Parathyroid adenoma (tissue), 2 donors: ENCODE measurements at regions not wholly inside any gene's neighbourhood (a gene's known extent, or its start where the extent isn't known, plus 50 kb on each side); places are given as distances from the start of the nearest gene placed in this dataset.

Source experiments
- H2AFZ ChIP-seq: fragments of 300-600 bp; sonication (generic); one replicate; pipeline ENCODE4 v1.7.0; 2017; ENCODE audit warnings: antibody characterized with exemption, mild to moderate bottlenecking
- H3K27ac ChIP-seq: fragments of 300-600 bp; sonication (generic); one replicate; pipeline ENCODE4 v1.7.0; 2017
- H3K27me3 ChIP-seq: fragments of 300-600 bp; sonication (generic); one replicate; pipeline ENCODE4 v1.7.0; 2017; ENCODE audit warnings: low read length; ENCODE audit not compliant: control insufficient read depth, insufficient read depth
- H3K36me3 ChIP-seq: fragments of 300-600 bp; sonication (generic); one replicate; pipeline ENCODE4 v1.7.0; 2017; ENCODE audit warnings: low read length; ENCODE audit not compliant: control insufficient read depth, insufficient read depth
- H3K4me1 ChIP-seq: fragments of 300-600 bp; sonication (generic); one replicate; pipeline ENCODE4 v1.7.0; 2017; ENCODE audit warnings: control low read depth
- H3K4me2 ChIP-seq: fragments of 300-600 bp; sonication (generic); one replicate; pipeline ENCODE4 v1.7.0; 2017; ENCODE audit warnings: low read length
- H3K4me3 ChIP-seq: fragments of 300-600 bp; sonication (generic); one replicate; pipeline ENCODE4 v1.7.0; 2017; ENCODE audit warnings: low read depth, low read length
- H3K79me2 ChIP-seq: fragments of 300-600 bp; sonication (generic); one replicate; pipeline ENCODE4 v1.7.0; 2017; ENCODE audit warnings: control low read depth
- H3K9ac ChIP-seq: fragments of 300-600 bp; sonication (generic); one replicate; pipeline ENCODE4 v1.7.0; 2017; ENCODE audit warnings: mild to moderate bottlenecking
- H3K9me3 ChIP-seq: fragments of 300-600 bp; sonication (generic); one replicate; pipeline ENCODE4 v1.7.0; 2017; ENCODE audit warnings: low read length; ENCODE audit not compliant: control insufficient read depth
- CTCF ChIP-seq: fragments of 300-600 bp; sonication (generic); IDR thresholded peaks from one replicate; pipeline ENCODE4 v1.7.0; 2017; ENCODE audit warnings: antibody characterized with exemption, mild to moderate bottlenecking
- donor health status: primary hyperparathyroidism.

GRCh38 chr11:127252321-127252720, 251.8 kb upstream of the KIRREL3 start:
- H3K4me1 ChIP-seq: no peaks in the 10 kb centered on the region
- no peak overlapping the region for H3K4me3 ChIP-seq
- H3K27me3 ChIP-seq: no peaks in the 10 kb centered on the region
- no peak overlapping the region for H3K27ac ChIP-seq
- H3K4me2 ChIP-seq: no peak overlapping the region
- no peak for TF ChIP-seq CTCF
- no peaks in the 10 kb centered on the region for H3K9me3 ChIP-seq
- H3K79me2 ChIP-seq: no peaks in the 10 kb centered on the region
- no peak overlapping the region for H2AFZ ChIP-seq
- no peaks in the 10 kb centered on the region for H3K36me3 ChIP-seq
- H3K9ac ChIP-seq: no peak overlapping the region

- Histone ChIP-seq H3K36me3 (no peaks in the 10 kb centered on the region), H3K9me3 (no peaks in the 10 kb centered on the region), H3K79me2 (no peaks in the 10 kb centered on the region), H3K4me2 (no peak overlapping the region), H3K27me3 (no peaks in the 10 kb centered on the region), H3K27ac (no peak overlapping the region), H3K4me1 (no peaks in the 10 kb centered on the region), H3K4me3 (no peak overlapping the region), H2AFZ (no peak overlapping the region), H3K9ac (no peak overlapping the region)
- TF ChIP-seq CTCF: no peak
Observed at GRCh38 chr11:127249576-127249975, 249.0 kb upstream of the KIRREL3 start.

- Histone ChIP-seq H3K4me3 (no peak overlapping the region), H3K4me2 (no peak overlapping the region), H3K79me2 (no peaks in the 10 kb centered on the region)
Observed at GRCh38 chr11:127248476-127248875, 247.9 kb upstream of the KIRREL3 start.

GRCh38 chr11:127247261-127247851, 246.8 kb upstream of the KIRREL3 start:
- TF ChIP-seq CTCF: no peak
- Histone ChIP-seq H3K79me2 (no peaks in the 10 kb centered on the region), H3K9me3 (no peaks in the 10 kb centered on the region), H3K27ac (no peak overlapping the region), H3K9ac (no peak overlapping the region), H3K27me3 (no peaks in the 10 kb centered on the region), H2AFZ (no peak overlapping the region), H3K4me2 (no peak overlapping the region), H3K4me3 (no peak overlapping the region), H3K4me1 (no peaks in the 10 kb centered on the region), H3K36me3 (no peaks in the 10 kb centered on the region)

More at GRCh38 chr11:127248476-127248875, 247.9 kb upstream of the KIRREL3 start:
- Histone ChIP-seq H3K27ac (no peak overlapping the region), H3K36me3 (no peaks in the 10 kb centered on the region), H2AFZ (no peak overlapping the region), H3K9me3 (no peaks in the 10 kb centered on the region), H3K4me1 (no peaks in the 10 kb centered on the region), H3K27me3 (no peaks in the 10 kb centered on the region), H3K9ac (no peak overlapping the region)
- TF ChIP-seq CTCF: no peak

GRCh38 chr11:127242676-127243075, 242.1 kb upstream of the KIRREL3 start:
- Histone ChIP-seq H3K79me2 (no peaks in the 10 kb centered on the region), H3K9me3 (no peaks in the 10 kb centered on the region), H3K4me3 (no peak overlapping the region), H3K27ac (no peak overlapping the region), H3K4me2 (no peak overlapping the region), H3K4me1 (no peaks in the 10 kb centered on the region), H3K36me3 (no peaks in the 10 kb centered on the region), H2AFZ (no peak overlapping the region), H3K9ac (no peak overlapping the region), H3K27me3 (no peaks in the 10 kb centered on the region)
- TF ChIP-seq CTCF: no peak
